ENCODE measurements at regions not wholly inside any gene's neighbourhood (a gene's known extent, or its start where the extent isn't known, plus 50 kb on each side); places are given as distances from the start of the nearest gene placed in this dataset.

DNA sequence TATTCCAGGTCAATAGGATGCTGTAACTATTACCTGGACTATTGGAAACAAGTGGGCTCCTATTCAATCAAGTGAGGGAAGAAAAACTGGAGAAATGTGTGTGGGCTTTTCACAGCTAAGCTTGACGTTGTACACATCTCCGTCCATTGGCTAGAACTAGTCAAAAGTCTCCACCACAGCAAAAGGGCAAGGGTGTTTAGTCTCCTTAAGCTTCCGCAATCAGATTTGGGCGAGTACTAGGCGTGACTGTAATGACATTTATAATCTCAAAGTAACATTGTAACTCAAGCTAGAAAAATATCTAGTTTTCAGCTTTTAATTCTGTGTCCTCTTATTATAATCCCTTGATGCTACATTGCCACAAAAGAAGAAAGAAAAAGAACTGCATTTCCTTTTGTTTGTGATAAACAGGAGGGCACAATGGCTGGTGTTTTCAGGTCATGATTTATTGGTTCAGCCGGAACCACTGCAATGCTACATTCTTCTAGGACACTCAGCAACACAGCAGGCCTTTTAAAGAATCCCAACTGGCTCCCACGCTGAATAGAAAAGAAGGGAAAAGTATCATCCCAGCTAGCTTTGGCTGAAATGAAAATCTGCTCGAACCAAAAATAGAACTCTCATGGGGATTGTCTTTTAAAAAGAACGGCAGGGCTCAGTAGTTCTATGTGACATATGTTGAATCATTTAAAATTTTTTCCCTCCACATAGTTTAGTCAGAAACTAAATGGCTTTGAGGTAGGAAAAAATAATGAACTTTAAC, 387.7 kb downstream of the BTBD3 start:
- TF ChIP-seq, protein P1, sequence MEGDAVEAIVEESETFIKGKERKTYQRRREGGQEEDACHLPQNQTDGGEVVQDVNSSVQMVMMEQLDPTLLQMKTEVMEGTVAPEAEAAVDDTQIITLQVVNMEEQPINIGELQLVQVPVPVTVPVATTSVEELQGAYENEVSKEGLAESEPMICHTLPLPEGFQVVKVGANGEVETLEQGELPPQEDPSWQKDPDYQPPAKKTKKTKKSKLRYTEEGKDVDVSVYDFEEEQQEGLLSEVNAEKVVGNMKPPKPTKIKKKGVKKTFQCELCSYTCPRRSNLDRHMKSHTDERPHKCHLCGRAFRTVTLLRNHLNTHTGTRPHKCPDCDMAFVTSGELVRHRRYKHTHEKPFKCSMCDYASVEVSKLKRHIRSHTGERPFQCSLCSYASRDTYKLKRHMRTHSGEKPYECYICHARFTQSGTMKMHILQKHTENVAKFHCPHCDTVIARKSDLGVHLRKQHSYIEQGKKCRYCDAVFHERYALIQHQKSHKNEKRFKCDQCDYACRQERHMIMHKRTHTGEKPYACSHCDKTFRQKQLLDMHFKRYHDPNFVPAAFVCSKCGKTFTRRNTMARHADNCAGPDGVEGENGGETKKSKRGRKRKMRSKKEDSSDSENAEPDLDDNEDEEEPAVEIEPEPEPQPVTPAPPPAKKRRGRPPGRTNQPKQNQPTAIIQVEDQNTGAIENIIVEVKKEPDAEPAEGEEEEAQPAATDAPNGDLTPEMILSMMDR (IDR thresholded peaks at IDR 0.05): no peak
- TF ChIP-seq POLR2A (IDR thresholded peaks at IDR 0.05): no peak
